Smooth muscle cell (in vitro differentiated cells): ENCODE measurements at regions not wholly inside any gene's neighbourhood (a gene's known extent, or its start where the extent isn't known, plus 50 kb on each side); places are given as distances from the start of the nearest gene placed in this dataset.
A peak's percentile ranks its signal among the peaks of the same experiment; 100 is the strongest.

Experiments
- DNase-seq: peaks from one replicate; lab custom pipeline; 2025; ENCODE audit not compliant: unreplicated experiment; lab: John Stamatoyannopoulos, UW
- H2AFZ ChIP-seq: fragments of 200-600 bp; sonication (generic); 2 replicates; pipeline ENCODE4 v1.6.0; 2016; ENCODE audit warnings: antibody characterized with exemption, low read depth, mild to moderate bottlenecking
- H3F3A ChIP-seq: fragments of 200-600 bp; sonication (generic); 2 replicates; pipeline ENCODE4 v1.6.0; 2017; ENCODE audit warnings: antibody characterized with exemption, low read depth
- H3K27ac ChIP-seq: fragments of 200-600 bp; sonication (generic); 2 replicates; pipeline ENCODE4 v1.5.1; 2016; ENCODE audit warnings: low read depth, mild to moderate bottlenecking
- H3K27me3 ChIP-seq: fragments of 200-600 bp; sonication (generic); 2 replicates; pipeline ENCODE4 v1.6.1; 2016; ENCODE audit warnings: low read depth, mild to moderate bottlenecking
- H3K36me3 ChIP-seq: fragments of 200-600 bp; sonication (generic); 2 replicates; pipeline ENCODE4 v1.5.1; 2016; ENCODE audit warnings: low read depth
- H3K4me1 ChIP-seq: fragments of 200-600 bp; sonication (generic); 2 replicates; pipeline ENCODE4 v1.5.1; 2016; ENCODE audit warnings: low read depth
- H3K4me2 ChIP-seq: fragments of 200-600 bp; sonication (generic); 2 replicates; pipeline ENCODE4 v1.6.0; 2016; ENCODE audit warnings: mild to moderate bottlenecking
- H3K4me3 ChIP-seq: fragments of 200-600 bp; sonication (generic); 2 replicates; pipeline ENCODE4 v1.5.1; 2016; ENCODE audit warnings: mild to moderate bottlenecking
- H3K79me2 ChIP-seq: fragments of 200-600 bp; sonication (generic); 2 replicates; pipeline ENCODE4 v1.6.0; 2016; ENCODE audit warnings: low read depth, mild to moderate bottlenecking
- H3K9ac ChIP-seq: fragments of 200-600 bp; sonication (generic); 2 replicates; pipeline ENCODE4 v1.6.0; 2016; ENCODE audit warnings: low read depth
- H3K9me3 ChIP-seq: fragments of 200-600 bp; sonication (generic); replicated peaks from 2 replicates; pipeline ENCODE4 v1.5.1; 2016; ENCODE audit warnings: low read depth
- H4K20me1 ChIP-seq: fragments of 200-600 bp; sonication (generic); 2 replicates; pipeline ENCODE4 v1.6.0; 2016; ENCODE audit warnings: low read depth
- WGBS: methylation state at CpG from one replicate; pipeline ENCODE4 v1.1.7; 2016; ENCODE audit warnings: low lambda C conversion rate; 5-methylcytosine and 5-hydroxymethylcytosine counted together
- TF ChIP-seq, protein P1 (sequence below): fragments of 200-600 bp; sonication (generic); IDR thresholded peaks from 2 replicates; pipeline ENCODE4 v1.5.1; 2017; ENCODE audit warnings: borderline replicate concordance, mild to moderate bottlenecking, antibody characterized with exemption; ENCODE audit not compliant: insufficient read depth, poor library complexity, severe bottlenecking

GRCh38 chr2:196244516-196244915, 73.1 kb upstream of the STK17B start:
- H3K9ac ChIP-seq, result no peak overlapping the region
- no peaks in the 10 kb centered on the region for H3K79me2 ChIP-seq
- no peak overlapping the region for H3K4me3 ChIP-seq
- H4K20me1 ChIP-seq, result no peaks in the 10 kb centered on the region
- no peak overlapping the region for H2AFZ ChIP-seq
- TF ChIP-seq, protein P1, sequence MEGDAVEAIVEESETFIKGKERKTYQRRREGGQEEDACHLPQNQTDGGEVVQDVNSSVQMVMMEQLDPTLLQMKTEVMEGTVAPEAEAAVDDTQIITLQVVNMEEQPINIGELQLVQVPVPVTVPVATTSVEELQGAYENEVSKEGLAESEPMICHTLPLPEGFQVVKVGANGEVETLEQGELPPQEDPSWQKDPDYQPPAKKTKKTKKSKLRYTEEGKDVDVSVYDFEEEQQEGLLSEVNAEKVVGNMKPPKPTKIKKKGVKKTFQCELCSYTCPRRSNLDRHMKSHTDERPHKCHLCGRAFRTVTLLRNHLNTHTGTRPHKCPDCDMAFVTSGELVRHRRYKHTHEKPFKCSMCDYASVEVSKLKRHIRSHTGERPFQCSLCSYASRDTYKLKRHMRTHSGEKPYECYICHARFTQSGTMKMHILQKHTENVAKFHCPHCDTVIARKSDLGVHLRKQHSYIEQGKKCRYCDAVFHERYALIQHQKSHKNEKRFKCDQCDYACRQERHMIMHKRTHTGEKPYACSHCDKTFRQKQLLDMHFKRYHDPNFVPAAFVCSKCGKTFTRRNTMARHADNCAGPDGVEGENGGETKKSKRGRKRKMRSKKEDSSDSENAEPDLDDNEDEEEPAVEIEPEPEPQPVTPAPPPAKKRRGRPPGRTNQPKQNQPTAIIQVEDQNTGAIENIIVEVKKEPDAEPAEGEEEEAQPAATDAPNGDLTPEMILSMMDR, result no peak
- peak overlapping the region; percentile 55 for H3K4me2 ChIP-seq
- H3K36me3 ChIP-seq, result no peaks in the 10 kb centered on the region
- peaks cover 18% of the 10 kb centered on the region for H3F3A ChIP-seq
- no peaks in the 10 kb centered on the region for H3K9me3 ChIP-seq
- H3K27ac ChIP-seq, result peak overlapping the region; percentile 37
- H3K4me1 ChIP-seq, result peaks cover 23% of the 10 kb centered on the region
- WGBS, result 95% methylated on average over 2 of the region's 2 CpGs
- H3K27me3 ChIP-seq, result no peaks in the 10 kb centered on the region
- no peak for DNase-seq

- no peak overlapping the region for H3K9ac ChIP-seq
- peak overlapping the region; percentile 37 for H3K27ac ChIP-seq
- WGBS, result 50% methylated on average over 4 of the region's 4 CpGs
- H3K9me3 ChIP-seq, result no peaks in the 10 kb centered on the region
- H3K4me3 ChIP-seq, result no peak overlapping the region
- H3K4me1 ChIP-seq, result peaks cover 21% of the 10 kb centered on the region
- no peak overlapping the region for H2AFZ ChIP-seq
- DNase-seq, result no peak
- H3F3A ChIP-seq, result peaks cover 17% of the 10 kb centered on the region
- peak overlapping the region; percentile 55 for H3K4me2 ChIP-seq
- no peaks in the 10 kb centered on the region for H3K79me2 ChIP-seq
- TF ChIP-seq, protein P1, result no peak
- H3K36me3 ChIP-seq, result no peaks in the 10 kb centered on the region
- no peaks in the 10 kb centered on the region for H3K27me3 ChIP-seq
- H4K20me1 ChIP-seq, result no peaks in the 10 kb centered on the region
These were observed 73.6 kb upstream of the STK17B start for GRCh38 chr2:196244966-196245365.

DNA sequence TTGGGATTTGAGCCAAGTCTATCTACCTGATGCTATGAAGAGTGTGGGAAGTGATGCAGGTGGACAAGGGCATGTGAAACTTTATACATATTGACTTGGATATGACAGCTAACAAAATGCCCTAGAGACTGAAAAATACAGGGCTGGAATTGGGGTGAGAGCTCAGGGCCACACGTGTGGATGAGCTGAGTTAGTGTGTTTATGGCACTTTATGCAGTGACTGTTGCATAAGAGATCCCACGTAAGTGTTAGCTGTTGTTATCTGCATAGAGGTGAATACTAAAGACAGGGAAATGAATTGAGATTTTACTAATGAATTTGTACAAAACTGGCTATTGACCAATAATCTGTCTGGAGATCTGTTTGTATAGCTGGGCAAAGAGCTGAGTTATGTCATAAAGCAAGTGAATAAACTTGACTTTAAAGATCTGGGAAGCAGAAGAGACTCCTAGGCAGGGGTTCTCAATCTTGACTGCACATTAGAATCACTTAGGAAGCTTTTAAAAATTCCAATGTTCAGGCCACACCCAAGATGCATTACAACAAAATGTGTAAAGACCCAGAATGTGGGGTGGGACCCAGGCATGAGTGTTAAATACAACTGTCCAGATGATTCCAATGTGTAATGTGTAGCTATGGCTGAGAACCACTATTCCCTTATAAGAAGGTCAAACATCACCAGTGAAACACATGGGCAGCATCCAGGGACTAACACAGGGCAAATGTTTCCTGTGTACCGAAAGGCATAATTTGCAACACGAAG, 74.2 kb upstream of the STK17B start:
- H3K4me3 ChIP-seq, result no peak overlapping the region
- no peaks in the 10 kb centered on the region for H4K20me1 ChIP-seq
- H3K36me3 ChIP-seq, result no peaks in the 10 kb centered on the region
- H3K9ac ChIP-seq, result no peak overlapping the region
- TF ChIP-seq, protein P1, result no peak
- DNase-seq, result no peak
- H3K27ac ChIP-seq, result peak overlapping the region; percentile 37
- H3K4me2 ChIP-seq, result peak overlapping the region; percentile 55
- H3K27me3 ChIP-seq, result no peaks in the 10 kb centered on the region
- H2AFZ ChIP-seq, result no peak overlapping the region
- peaks cover 17% of the 10 kb centered on the region for H3F3A ChIP-seq
- no peaks in the 10 kb centered on the region for H3K9me3 ChIP-seq
- 57% methylated on average over 4 of the region's 4 CpGs for WGBS
- no peaks in the 10 kb centered on the region for H3K79me2 ChIP-seq
- peaks cover 18% of the 10 kb centered on the region for H3K4me1 ChIP-seq
